Ramos (cell line): ENCODE measurements at regions not wholly inside any gene's neighbourhood (a gene's known extent, or its start where the extent isn't known, plus 50 kb on each side); places are given as distances from the start of the nearest gene placed in this dataset.
"Not testable (repeated sequence)": the region's sequence is repeated elsewhere in the genome, so short reads cannot be mapped to it uniquely, and the experiment has no call there.

ENCODE experiments used
- in situ Hi-C: fragments of 300-500 bp; cut with MboI; formaldehyde crosslinking; loops from one replicate; pipeline ENCODE4 v1.14.3; 2022; ENCODE audit warnings: low sequenced_read_pairs; ENCODE audit not compliant: unreplicated experiment

DNA sequence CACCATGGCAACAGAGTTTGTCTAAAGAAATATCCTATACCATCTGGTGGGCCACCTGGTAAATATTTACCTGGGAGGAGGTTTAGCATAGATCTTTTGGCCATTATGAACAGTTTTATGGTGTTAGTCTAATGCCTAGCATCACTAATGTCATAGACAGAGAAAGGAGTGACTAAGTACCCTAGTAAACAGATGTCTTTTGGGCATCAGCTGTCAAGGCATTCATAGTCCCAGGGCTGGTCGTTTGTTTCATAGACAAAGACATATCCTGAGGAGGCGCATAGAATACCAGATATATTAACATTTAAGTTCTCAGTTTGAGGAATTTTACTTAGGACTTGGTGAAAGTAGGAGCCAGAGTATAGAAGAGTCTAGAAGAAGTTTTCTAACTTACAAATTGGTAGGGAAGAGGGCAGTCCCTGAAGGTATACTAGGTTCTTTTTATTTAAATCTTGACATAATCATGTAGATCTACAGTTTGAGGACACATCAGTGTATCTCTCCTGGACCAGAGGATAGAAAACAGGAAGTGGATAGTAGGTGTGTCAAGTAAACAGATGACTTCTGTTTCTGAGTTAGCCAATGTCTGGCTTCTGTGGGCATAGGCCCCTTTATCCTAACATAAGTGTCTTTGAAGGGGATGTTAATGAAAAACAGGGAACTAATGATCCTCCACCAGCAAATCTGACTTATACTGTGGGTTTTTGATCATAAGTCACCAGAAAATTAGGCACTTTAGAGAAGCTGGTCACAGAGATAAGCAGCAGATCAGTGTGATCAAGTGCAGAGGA lies 105.0 kb upstream of the PRSS3 start:
- in situ Hi-C loops: no loop called here

DNA sequence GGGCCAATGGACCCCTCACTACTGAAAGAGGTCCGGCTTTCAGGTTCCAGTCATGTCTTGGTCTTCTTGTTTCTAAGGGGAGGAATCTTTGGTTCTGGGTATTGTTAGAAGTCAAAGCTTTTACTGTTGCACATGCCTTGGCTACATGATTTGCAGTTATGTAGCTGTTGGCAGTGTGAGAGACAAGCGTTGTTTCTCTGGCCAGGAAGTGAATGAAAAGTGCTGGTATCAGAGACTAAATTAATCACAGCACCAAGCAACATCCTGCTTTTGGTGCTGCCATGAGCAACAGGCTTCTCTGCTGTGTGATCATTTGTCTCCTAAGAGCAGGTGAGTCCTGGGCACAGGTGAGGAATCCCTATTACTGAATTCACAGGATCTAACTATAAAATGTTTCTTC lies 100.1 kb upstream of the PRSS3 start:
- in situ Hi-C loops: no loop called here

DNA sequence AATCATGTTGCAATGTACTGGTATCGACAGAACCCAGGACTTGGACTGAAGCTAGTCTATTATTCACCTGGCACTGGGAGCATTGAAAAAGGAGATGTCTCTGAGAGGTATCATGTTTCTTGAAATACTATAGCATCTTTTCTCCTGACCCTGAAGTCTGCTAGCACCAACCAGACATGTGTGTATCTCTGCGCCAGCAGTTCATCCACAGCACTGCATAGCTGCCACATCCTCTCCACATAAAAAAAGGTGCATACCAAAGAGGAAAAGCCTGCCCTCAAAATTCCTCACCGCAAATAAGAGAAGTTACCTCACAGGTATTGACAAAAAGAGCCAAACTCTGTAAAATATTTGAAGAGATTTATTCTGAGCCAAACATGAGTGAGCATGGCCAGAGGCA lies 99.5 kb upstream of the PRSS3 start:
- in situ Hi-C loops: no loop called here

DNA sequence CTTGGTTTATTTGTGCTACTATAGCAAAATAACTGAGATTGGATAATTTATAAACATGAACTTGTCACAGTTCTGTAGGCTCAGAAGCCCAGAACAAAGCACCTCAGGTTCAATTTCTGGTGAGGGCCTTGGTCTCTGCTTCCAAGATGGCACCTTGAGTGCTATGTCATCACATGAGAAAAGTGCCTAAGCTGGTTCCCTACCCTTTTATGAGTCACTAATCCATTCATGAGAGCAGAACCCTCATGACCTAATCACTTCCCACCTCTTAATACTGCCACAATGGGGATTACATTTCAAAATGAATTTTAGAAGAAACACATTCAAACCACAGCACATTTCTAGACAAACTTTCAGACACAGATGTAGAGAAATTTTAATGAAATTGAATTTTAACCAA lies 98.2 kb upstream of the PRSS3 start:
- in situ Hi-C loops: no loop called here

DNA sequence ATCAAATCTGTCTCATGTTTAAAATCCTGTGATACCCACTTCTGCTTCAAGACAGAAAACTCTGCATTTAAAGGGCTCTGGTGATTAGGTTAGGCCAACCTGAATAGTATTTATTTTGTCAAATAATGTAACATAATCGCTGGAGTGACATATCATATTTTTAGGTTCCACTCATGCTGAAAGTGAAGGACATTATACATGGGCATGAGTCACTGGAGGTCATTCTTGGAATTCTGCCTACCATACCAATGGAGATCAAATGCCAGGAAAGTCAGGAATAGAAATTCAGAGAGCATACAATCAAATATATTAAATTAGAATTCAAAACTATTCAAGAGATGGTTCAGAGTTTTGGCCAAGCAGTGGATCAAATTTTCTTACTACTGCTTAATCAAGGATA lies 97.1 kb upstream of the PRSS3 start:
- in situ Hi-C loops: no loop called here

DNA sequence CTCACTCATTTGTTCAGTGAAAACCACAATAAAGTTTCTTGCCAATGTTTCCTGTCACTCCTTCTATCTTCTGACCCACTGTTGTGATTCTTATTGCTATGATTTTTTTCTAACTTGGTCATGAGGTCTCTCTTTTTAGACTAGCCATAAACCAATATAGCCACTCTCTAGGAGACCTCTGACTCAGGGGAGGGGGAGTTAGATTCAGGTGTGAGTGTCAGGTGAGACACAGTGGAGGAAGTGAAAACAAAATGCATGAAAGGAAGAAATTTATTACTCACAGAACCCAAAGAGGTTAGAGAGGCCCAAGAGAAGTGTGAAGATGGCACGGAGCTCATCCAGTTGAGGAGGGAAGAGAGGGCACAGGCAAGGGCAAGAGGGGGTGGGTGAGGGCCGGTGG lies 94.4 kb upstream of the PRSS3 start:
- in situ Hi-C loops: not testable (repeated sequence)

DNA sequence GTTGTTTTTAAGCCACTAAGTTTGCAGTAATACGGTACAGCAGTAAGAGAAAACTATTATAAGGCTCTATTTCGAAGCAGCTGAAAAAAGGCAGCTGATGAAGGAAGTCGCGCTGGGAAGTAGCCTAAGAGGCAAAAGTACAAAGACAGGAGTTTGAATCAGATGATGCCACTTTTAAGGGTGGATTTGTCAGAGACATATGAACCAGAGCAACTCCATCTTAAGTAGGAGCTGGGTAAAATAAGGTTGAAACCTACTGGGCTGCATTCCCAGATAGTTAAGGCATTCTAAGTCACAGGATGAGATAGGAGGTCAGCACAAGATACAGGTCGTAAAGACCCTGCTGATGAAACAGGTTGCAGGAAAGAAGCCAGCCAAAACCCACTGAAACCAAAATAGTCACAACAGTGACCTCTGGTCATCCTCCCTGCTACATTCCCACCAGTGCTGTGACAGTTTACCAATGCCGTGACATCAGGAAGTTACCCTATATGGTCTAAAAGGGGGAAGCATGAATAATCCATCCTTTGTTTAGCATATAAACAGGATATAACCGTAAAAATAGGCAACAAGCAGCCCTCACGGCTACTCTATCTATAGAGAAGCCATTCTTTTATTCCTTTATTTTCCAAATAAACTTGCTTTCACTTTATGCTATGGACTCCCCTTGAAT lies 91.8 kb upstream of the PRSS3 start:
- in situ Hi-C loops: no loop called here

DNA sequence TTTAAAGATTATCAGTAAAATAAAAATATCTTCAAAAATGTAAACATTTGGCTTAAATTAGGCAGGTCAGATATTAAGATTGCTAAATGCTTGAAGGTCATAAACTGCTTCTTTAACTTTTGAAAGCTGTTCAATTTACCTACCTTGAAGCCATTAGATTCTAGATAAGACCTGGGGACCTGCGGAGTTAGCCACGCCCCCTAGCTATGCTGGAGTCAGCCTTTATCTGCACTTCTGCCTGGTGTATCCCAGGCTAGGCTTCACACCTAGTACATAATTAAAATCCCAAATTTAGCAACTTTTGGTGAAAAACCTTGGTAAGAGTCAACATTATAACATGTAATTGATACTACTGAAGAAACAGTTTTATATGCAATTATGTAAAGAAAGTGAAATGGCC lies 89.9 kb upstream of the PRSS3 start:
- in situ Hi-C loops: not testable (repeated sequence)

DNA sequence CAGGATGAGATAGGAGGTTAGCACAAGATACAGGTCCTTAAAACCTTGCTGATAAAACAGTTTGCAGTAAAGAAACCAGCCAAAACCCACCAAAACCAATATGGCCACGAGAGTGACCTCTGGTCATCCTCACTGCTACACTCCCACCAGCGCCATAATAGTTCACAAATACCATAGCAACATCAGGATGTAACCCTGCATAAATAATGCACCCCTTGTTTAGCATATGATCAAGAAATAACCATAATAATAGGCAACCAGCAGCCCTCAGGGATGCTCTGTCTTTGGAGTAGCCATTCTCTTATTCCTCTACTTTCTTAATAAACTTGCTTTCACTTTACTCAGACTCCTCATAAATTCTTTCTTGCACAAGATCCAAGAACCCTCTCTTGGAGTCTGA lies 86.9 kb upstream of the PRSS3 start:
- in situ Hi-C loops: no loop called here

DNA sequence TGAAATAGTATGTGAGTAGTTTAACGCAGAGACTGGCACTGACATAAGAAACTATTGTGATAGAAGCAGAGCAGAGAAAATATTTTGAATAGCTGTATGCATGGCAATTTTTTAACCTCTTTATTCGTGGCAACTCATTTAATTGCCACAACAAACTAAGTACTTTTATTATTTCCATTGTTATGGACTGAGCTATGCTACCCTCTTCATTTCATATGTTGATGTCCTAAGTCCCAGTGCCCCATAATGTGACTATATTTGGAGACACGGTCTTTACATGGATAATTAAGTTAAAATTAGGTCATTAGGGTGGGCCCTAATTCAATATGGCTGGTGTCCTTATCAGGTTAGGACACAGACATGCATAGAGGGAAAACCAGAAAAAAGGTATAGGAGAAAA lies 86.1 kb upstream of the PRSS3 start:
- in situ Hi-C loops: no loop called here

DNA sequence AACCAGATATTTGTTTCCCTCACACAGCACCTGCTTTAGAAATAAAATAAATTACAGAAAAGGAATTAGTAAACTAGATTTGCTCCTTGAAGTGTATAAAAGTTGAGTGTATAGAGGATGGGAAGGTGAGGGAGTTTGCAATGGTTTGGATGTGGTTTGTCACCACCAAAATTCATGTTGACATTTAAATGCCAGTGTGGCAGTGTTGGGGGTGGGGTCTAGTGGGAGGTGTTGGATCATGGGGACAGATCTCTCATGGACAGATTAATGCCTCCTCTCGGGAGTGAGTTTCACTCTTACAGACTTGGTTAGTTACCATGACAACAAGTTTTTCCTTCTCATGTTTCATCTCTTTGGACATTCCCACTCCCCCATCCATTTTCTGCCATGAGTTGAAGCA lies 83.9 kb upstream of the PRSS3 start:
- in situ Hi-C loops: not testable (repeated sequence)

DNA sequence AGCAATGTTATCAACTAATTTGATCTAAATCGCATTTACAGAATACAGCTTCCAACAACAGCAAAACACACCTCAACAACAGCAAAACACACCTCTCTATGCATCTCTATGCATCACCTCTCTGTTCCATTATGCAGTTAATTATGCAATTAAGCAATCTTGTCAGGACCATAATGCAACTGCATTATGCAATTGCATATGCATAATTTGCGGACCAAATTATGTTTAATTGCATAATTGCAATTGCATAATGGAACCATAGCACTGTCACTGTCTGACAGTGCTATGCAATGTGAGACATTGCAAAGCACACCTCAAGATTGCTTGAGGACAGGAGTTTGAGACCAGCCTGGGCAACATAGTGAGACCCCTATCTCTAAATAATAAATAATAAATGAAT lies 80.4 kb upstream of the PRSS3 start:
- in situ Hi-C loops: no loop called here

DNA sequence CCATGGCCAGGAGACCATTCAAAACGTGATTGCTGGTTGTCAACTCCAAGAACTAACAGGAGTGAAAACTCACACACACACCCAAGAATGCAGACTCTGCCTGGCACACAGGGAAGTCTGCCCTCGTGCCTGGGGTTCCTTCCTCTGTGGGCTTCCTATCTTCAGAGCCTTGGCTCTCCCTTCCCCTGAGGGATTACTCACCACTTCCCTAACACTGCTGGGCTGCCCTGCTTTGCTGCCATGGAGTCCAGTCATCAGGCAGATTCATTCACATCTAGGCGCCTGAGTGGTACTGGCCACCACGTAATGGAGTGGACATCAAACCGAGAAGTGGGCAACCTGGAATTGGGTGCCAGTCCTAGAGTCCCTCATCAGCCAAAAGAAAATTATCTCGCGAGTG lies 76.4 kb upstream of the PRSS3 start:
- in situ Hi-C loops: no loop called here

DNA sequence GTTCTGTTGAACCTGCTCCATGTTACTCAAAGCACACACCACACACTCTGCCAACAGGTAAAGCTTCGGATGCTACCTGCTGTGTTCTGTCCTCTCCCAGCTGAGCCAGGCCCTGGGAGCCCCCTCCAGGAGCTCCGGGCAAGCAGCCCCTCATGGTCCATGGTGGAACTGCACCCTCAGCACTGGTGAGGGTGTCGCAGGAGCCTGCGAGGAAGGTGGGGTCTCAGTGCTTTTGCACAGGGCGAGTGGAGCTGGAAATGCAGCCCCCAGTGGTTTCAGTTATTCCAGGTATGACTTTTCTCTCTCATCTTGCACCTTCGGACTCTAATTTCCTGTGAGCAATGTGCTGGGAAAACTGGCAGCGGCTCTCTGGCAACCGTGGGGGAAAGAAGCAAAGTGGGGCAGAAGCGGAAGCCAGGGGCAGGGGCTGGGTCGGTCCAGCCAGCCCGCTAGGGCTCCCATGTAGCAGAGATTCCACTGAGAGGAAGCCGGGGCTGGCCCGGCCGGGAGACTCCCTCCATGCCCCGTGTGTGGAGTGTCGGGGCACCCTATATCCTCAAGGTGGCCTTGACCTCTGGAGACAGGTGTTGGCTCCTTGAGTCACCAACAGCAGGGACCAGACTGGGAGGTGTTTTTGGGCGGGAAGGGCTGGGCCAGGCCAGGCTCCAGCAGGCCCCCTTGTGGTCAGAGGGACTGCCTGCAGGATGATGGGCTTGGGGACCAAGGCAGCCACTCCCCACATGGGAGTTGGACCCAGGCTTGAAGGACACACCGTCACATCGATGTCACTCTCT lies 75.6 kb upstream of the PRSS3 start:
- in situ Hi-C loops: loop anchor here (5.0 kb wide), 1 partner anchor 92 kb away; no protein-coding TSS in a partner anchor

DNA sequence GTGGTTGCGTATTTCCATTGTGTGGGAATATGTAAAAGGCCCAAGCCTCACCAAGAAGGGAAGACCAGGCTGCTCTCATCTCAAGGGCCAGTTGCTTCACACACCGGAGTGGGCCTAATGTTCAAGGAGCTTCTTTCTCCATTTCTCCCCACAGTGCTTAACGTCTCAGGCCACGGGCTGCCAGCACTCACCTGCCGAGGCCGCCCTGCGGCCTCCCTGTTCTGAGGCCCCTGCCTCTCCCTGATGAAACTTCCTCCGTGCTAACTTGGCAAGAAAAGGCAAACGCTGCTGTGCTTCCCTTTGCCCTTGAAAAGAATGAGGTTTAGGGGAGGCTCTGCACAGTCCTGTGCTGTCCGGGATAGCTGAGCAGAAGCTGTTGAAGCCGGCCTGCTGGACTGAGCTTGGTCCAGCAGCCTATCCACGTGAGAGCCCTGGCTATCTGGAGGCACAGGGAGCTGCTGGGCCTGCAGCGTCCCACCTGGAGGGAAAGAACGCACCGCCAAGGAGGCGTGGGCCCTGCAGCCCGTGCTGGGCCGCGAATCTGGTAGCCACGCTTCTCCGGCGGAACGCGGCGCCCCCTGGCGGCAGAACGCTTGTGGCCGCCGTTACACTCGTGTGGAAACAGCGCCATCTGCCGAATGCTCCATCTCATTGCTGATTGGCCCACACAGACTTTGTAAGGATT lies 73.5 kb upstream of the PRSS3 start:
- in situ Hi-C loops: loop anchor here (5.0 kb wide), 1 partner anchor 95 kb away; no protein-coding TSS in a partner anchor

DNA sequence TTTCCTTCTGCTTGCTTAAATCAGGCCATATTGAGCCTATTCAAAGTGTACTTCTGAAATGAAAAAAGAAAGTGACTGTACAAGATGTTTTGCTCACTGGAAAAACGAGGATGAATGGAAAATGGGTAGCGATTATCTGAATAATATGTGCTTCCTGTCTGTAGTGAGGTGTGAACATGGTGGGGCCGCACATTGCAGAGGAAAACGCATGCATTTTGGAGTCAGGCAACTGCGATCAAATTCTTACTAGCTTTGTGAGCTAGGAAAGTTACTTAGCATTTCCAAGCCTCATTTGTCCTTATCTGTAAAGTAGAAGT lies 73.0 kb upstream of the PRSS3 start:
- in situ Hi-C loops: loop anchor here (5.0 kb wide), 1 partner anchor 95 kb away; no protein-coding TSS in a partner anchor

DNA sequence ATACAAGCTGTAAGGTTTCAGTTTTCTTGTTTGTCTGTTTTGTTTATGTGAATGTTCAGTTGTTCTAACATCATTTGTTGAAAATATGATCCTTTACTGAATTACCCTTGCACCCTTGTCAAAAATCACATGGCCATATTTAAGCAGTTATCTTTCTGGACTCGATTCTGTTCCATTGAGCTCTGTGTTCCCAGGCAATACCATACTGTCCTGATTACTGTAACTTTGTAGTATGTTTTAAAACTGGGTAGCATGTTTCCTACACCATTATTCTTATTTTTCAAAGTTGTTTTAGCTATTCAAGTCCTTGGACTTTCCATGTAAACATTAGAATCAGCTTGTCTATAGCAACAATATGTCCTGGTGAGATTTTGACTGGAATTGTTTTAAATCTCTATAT lies 66.7 kb upstream of the PRSS3 start:
- in situ Hi-C loops: no loop called here

DNA sequence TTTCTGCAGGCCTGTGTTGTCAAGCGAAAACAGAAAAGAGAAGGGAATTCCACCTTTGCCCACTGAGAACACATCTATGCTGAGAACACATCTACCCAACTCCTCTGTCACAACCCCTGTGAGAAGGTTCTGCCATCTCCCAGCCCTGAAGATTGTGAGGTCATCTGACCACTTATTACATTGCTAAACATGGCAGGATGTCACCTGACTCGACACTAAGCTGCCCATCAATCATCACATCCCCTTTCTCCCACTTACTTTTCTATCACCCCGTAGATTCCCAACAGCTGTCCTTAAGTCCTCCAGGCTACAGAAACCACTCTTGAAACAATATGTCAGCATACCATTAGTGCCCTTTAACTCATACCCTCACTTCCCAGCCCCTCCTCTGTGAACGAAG lies 64.2 kb upstream of the PRSS3 start:
- in situ Hi-C loops: no loop called here

DNA sequence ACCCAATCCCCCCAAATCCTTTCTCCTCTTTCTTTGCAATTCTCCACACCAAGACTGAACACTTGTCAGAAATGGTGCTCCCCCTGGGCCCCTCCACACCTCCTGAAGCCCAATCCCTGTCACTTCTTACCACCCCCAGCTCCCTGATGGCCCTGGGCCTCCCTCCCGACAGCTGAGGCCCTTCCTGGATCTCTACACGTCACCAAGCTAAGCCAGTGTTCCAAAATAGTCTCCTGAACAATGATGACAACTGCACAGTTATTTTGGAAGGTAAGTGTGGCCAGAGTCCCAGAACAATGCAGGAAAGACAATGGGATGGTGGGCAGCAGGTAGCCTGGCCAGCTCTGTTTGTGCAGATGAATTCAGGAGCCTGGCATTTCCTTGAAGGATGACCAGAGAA lies 63.7 kb upstream of the PRSS3 start:
- in situ Hi-C loops: no loop called here

DNA sequence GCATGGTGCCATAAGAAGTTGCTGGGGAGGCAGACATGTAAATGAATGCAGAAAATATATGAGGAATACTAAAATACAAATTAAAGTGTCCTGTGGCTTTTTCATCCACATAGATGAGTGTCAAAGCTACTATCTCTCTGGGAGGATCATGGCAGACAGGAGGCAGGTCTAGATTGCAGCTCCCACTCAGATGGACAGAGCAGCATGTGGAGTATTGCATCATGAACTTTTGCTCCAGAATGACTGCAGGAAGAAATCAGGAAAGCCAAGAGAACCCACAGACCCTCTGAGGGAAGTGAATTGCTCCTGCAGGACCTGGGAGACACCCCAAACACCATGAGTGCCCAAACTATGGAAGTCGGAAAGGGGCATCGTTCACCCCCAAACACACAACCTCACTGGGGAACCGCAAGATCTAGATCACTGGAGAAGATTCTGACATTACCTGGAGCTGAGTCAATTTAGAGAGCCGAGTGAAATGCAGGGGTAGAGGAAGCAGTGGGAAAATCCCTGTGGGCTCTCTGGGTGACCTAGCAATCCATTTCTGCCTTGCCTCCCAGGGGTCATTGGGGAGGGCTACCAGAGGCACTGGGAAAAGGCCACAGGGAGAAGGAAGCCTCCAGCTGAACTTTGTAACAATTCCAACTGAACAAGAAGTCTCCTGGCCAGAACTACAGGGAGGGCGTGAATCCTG lies 61.0 kb upstream of the PRSS3 start:
- in situ Hi-C loops: not testable (repeated sequence)
